SK-N-SH treated with all-trans-retinoic acid at 6 μM for 48 hours (cell line): ENCODE measurements at regions not wholly inside any gene's neighbourhood (a gene's known extent, or its start where the extent isn't known, plus 50 kb on each side); places are given as distances from the start of the nearest gene placed in this dataset.

Source experiments
- ISL1 ChIP-seq: fragments of 250-450 bp; sonication (Bioruptor Pico); IDR thresholded peaks from 2 replicates; pipeline ENCODE4 v2.1.2; 2022; ENCODE audit warnings: mild to moderate bottlenecking, moderate library complexity
- OSR1 ChIP-seq: fragments of 250-450 bp; sonication (Bioruptor Pico); IDR thresholded peaks from 2 replicates; pipeline ENCODE4 v1.8.0; 2022; ENCODE audit warnings: moderate library complexity, mild to moderate bottlenecking, inconsistent platforms
- TOX ChIP-seq: fragments of 250-450 bp; sonication (Bioruptor Pico); IDR thresholded peaks from 2 replicates; pipeline ENCODE4 v1.8.0; 2021; ENCODE audit warnings: mild to moderate bottlenecking, moderate library complexity, borderline replicate concordance
- ZFP3 ChIP-seq: fragments of 250-450 bp; sonication (Bioruptor Pico); IDR thresholded peaks from 2 replicates; pipeline ENCODE4 v1.5.0; 2020; ENCODE audit warnings: mild to moderate bottlenecking, moderate library complexity
- ZFP30 ChIP-seq: fragments of 450-650 bp; formaldehyde crosslinking; IDR thresholded peaks from 2 replicates; pipeline ENCODE4 v1.5.0; 2022; ENCODE audit warnings: mild to moderate bottlenecking, moderate library complexity
- ZNF565 ChIP-seq: fragments of 450-650 bp; formaldehyde crosslinking; conservative IDR thresholded peaks from 2 replicates; pipeline ENCODE4 v1.5.0; 2020; ENCODE audit warnings: low read depth, mild to moderate bottlenecking, moderate library complexity
- ZNF8 ChIP-seq: fragments of 450-650 bp; formaldehyde crosslinking; IDR thresholded peaks from 2 replicates; pipeline ENCODE4 v1.5.0; 2020; ENCODE audit warnings: mild to moderate bottlenecking, moderate library complexity
- TF ChIP-seq, protein P1 (sequence below): fragments of 250-450 bp; sonication (Bioruptor Pico); IDR thresholded peaks from 2 replicates; pipeline ENCODE4 v1.8.0; 2020; ENCODE audit warnings: mild to moderate bottlenecking, moderate library complexity, borderline replicate concordance
- TF ChIP-seq, protein P2 (sequence below): fragments of 250-450 bp; sonication (Bioruptor Pico); IDR thresholded peaks from 2 replicates; pipeline ENCODE4 v1.5.1; 2020; ENCODE audit warnings: low read depth, mild to moderate bottlenecking, moderate library complexity
- TF ChIP-seq, protein P3 (sequence below): fragments of 250-450 bp; sonication (Bioruptor Pico); IDR thresholded peaks from 2 replicates; pipeline ENCODE4 v1.5.1; 2021; ENCODE audit warnings: mild to moderate bottlenecking, moderate library complexity

GRCh38 chr14:71341156-71341555 is 433.9 kb downstream of the PCNX1 start:
- no peak for TF ChIP-seq ZFP30 (CRISPR knock-in tag)
- TF ChIP-seq, protein P1, sequence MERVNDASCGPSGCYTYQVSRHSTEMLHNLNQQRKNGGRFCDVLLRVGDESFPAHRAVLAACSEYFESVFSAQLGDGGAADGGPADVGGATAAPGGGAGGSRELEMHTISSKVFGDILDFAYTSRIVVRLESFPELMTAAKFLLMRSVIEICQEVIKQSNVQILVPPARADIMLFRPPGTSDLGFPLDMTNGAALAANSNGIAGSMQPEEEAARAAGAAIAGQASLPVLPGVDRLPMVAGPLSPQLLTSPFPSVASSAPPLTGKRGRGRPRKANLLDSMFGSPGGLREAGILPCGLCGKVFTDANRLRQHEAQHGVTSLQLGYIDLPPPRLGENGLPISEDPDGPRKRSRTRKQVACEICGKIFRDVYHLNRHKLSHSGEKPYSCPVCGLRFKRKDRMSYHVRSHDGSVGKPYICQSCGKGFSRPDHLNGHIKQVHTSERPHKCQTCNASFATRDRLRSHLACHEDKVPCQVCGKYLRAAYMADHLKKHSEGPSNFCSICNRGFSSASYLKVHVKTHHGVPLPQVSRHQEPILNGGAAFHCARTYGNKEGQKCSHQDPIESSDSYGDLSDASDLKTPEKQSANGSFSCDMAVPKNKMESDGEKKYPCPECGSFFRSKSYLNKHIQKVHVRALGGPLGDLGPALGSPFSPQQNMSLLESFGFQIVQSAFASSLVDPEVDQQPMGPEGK (CRISPR knock-in tag), result no peak
- TF ChIP-seq ZNF8, result no peak
- no peak for TF ChIP-seq ZNF565 (CRISPR knock-in tag)
- no peak for TF ChIP-seq OSR1 (CRISPR knock-in tag)
- TF ChIP-seq ZFP3 (CRISPR knock-in tag), result no peak
- TF ChIP-seq, protein P2, sequence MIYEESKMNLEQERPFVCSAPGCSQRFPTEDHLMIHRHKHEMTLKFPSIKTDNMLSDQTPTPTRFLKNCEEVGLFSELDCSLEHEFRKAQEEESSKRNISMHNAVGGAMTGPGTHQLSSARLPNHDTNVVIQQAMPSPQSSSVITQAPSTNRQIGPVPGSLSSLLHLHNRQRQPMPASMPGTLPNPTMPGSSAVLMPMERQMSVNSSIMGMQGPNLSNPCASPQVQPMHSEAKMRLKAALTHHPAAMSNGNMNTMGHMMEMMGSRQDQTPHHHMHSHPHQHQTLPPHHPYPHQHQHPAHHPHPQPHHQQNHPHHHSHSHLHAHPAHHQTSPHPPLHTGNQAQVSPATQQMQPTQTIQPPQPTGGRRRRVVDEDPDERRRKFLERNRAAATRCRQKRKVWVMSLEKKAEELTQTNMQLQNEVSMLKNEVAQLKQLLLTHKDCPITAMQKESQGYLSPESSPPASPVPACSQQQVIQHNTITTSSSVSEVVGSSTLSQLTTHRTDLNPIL (CRISPR knock-in tag), result no peak
- no peak for TF ChIP-seq ISL1
- TF ChIP-seq TOX (CRISPR knock-in tag), result no peak
- TF ChIP-seq, protein P3, sequence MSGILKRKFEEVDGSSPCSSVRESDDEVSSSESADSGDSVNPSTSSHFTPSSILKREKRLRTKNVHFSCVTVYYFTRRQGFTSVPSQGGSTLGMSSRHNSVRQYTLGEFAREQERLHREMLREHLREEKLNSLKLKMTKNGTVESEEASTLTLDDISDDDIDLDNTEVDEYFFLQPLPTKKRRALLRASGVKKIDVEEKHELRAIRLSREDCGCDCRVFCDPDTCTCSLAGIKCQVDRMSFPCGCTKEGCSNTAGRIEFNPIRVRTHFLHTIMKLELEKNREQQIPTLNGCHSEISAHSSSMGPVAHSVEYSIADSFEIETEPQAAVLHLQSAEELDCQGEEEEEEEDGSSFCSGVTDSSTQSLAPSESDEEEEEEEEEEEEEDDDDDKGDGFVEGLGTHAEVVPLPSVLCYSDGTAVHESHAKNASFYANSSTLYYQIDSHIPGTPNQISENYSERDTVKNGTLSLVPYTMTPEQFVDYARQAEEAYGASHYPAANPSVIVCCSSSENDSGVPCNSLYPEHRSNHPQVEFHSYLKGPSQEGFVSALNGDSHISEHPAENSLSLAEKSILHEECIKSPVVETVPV (CRISPR knock-in tag), result no peak
